GM23338 (cell line): ENCODE measurements at regions not wholly inside any gene's neighbourhood (a gene's known extent, or its start where the extent isn't known, plus 50 kb on each side); places are given as distances from the start of the nearest gene placed in this dataset.

Source experiments
- ATAC-seq: fragments of 200-7000 bp; cut with Tn5 transposase; 3 replicates; pipeline ENCODE4 v1.9.1; 2020
- DNase-seq: peaks from one replicate; pipeline ENCODE4 v3.0.0-alpha.2; 2015; ENCODE audit warnings: low spot score
- H2AFZ ChIP-seq: fragments of 200-600 bp; sonication (generic); 2 replicates; pipeline ENCODE4 v1.8.0; 2016; ENCODE audit warnings: antibody characterized with exemption, mild to moderate bottlenecking, moderate library complexity
- H3F3A ChIP-seq: fragments of 200-600 bp; sonication (generic); replicated peaks from 2 replicates; pipeline ENCODE4 v1.8.0; 2017; ENCODE audit warnings: antibody characterized with exemption, mixed run types, low read depth
- H3K27ac ChIP-seq: fragments of 200-600 bp; sonication (generic); 2 replicates; pipeline ENCODE4 v1.6.1; 2016; ENCODE audit warnings: low read depth
- H3K27me3 ChIP-seq: fragments of 200-600 bp; sonication (generic); 2 replicates; pipeline ENCODE4 v1.8.0; 2016; ENCODE audit warnings: mild to moderate bottlenecking, mixed run types, moderate library complexity; ENCODE audit not compliant: insufficient read depth
- H3K36me3 ChIP-seq: fragments of 200-600 bp; sonication (generic); 2 replicates; pipeline ENCODE4 v1.8.0; 2016; ENCODE audit warnings: mild to moderate bottlenecking; ENCODE audit not compliant: insufficient read depth
- H3K4me1 ChIP-seq: fragments of 200-600 bp; sonication (generic); 2 replicates; pipeline ENCODE4 v1.8.0; 2016; ENCODE audit warnings: mild to moderate bottlenecking, moderate library complexity; ENCODE audit not compliant: insufficient read depth
- H3K4me2 ChIP-seq: fragments of 200-600 bp; sonication (generic); 2 replicates; pipeline ENCODE4 v1.7.1; 2017; ENCODE audit warnings: mixed run types
- H3K4me3 ChIP-seq: fragments of 200-600 bp; sonication (generic); 2 replicates; pipeline ENCODE4 v1.6.1; 2016; ENCODE audit warnings: mixed run types
- H3K79me2 ChIP-seq: fragments of 200-600 bp; sonication (generic); replicated peaks from 2 replicates; pipeline ENCODE4 v1.8.0; 2017; ENCODE audit warnings: mild to moderate bottlenecking; ENCODE audit not compliant: insufficient read depth
- H3K9me2 ChIP-seq: fragments of 200-600 bp; sonication (generic); 2 replicates; pipeline ENCODE4 v1.8.0; 2017; ENCODE audit not compliant: insufficient read depth
- H4K20me1 ChIP-seq: fragments of 200-600 bp; sonication (generic); replicated peaks from 2 replicates; pipeline ENCODE4 v1.8.0; 2017; ENCODE audit warnings: mild to moderate bottlenecking; ENCODE audit not compliant: insufficient read depth
- H3K27ac Mint-ChIP-seq: 2 replicates; pipeline ENCODE4 v1.8.0; 2020; ENCODE audit warnings: inconsistent platforms, mild to moderate bottlenecking, moderate library complexity, mixed read lengths
- H3K27me3 Mint-ChIP-seq: 3 replicates; pipeline ENCODE4 v1.8.0; 2022; ENCODE audit warnings: low read depth, mild to moderate bottlenecking, moderate library complexity, mixed read lengths, inconsistent platforms; ENCODE audit not compliant: insufficient read depth, poor library complexity
- H3K36me3 Mint-ChIP-seq: 3 replicates; pipeline ENCODE4 v1.8.0; 2021; ENCODE audit warnings: low read depth, mild to moderate bottlenecking, inconsistent platforms, moderate library complexity, mixed read lengths
- H3K4me1 Mint-ChIP-seq: 3 replicates; pipeline ENCODE4 v1.8.0; 2020; ENCODE audit warnings: mild to moderate bottlenecking, inconsistent platforms, mixed read lengths
- H3K4me3 Mint-ChIP-seq: 3 replicates; pipeline ENCODE4 v1.8.0; 2021; ENCODE audit warnings: moderate library complexity, mild to moderate bottlenecking, inconsistent platforms, mixed read lengths
- H3K9me3 Mint-ChIP-seq: 3 replicates; pipeline ENCODE4 v1.8.0; 2020; ENCODE audit warnings: moderate library complexity, mild to moderate bottlenecking, inconsistent platforms, mixed read lengths
- CTCF ChIP-seq, 2 experiments: fragments of 200-600 bp in 1 of 2; sonication (generic) in 1 of 2; conservative IDR thresholded peaks; 2 replicates each; pipeline versions ENCODE4 v1.5.1 to v1.6.1; 2016 to 2017; ENCODE audit warnings: antibody characterized with exemption in 2 of 2, low read depth in 2 of 2, mild to moderate bottlenecking in 2 of 2, moderate library complexity in 1 of 2
- REST ChIP-seq: IDR thresholded peaks from one replicate; pipeline ENCODE4 v1.6.1; 2018; ENCODE audit warnings: antibody characterized with exemption; ENCODE audit not compliant: unreplicated experiment
- ZNF114 ChIP-seq: fragments of 250-450 bp; sonication (Bioruptor Pico); IDR thresholded peaks from 2 replicates; pipeline ENCODE4 v1.5.0; 2020; ENCODE audit warnings: mild to moderate bottlenecking, moderate library complexity
- ZNF331 ChIP-seq: fragments of 250-450 bp; sonication (Bioruptor Pico); IDR thresholded peaks from 2 replicates; pipeline ENCODE4 v1.5.0; 2020; ENCODE audit warnings: low read depth, mild to moderate bottlenecking, moderate library complexity

GRCh38 chrX:131752493-131753198, 208.8 kb downstream of the OR13H1 start (continued):
- TF ChIP-seq REST (no peak), ZNF331 (no peak)

- peaks cover 4% of the 10 kb centered on the region; the same call in 1 of the 3 replicates for H3K4me1 Mint-ChIP-seq
- Histone ChIP-seq H3K4me2 (no peak overlapping the region), H3K4me3 (no peak overlapping the region), H3K79me2 (no peaks in the 10 kb centered on the region), H3K4me1 (no peaks in the 10 kb centered on the region), H3F3A (no peaks in the 10 kb centered on the region), H3K9me2 (no peaks in the 10 kb centered on the region), H3K36me3 (peaks cover 19% of the 10 kb centered on the region; the same call in 1 of the 2 replicates), H2AFZ (no peak overlapping the region), H4K20me1 (no peaks in the 10 kb centered on the region), H3K27me3 (no peaks in the 10 kb centered on the region), H3K27ac (no peak overlapping the region)
- no peak for TF ChIP-seq ZNF114 (CRISPR knock-in tag)
- 0 out of 4 replicates have a peak, but pooled peaks of 1 of the 2 experiments have one; percentile 6 for TF ChIP-seq CTCF (conservative IDR thresholded peaks at IDR 0.05; ENCODE audit: low read depth in 2 of 2)
- H3K27ac Mint-ChIP-seq: no peak overlapping the region
- peak; percentile 8 for DNase-seq
- H3K4me3 Mint-ChIP-seq: no peak overlapping the region
- peaks cover 82% of the 10 kb centered on the region for H3K36me3 Mint-ChIP-seq
- no peak for ATAC-seq
- peaks cover 7% of the 10 kb centered on the region; the same call in 2 of the 3 replicates for H3K9me3 Mint-ChIP-seq
- peaks cover 3% of the 10 kb centered on the region for H3K27me3 Mint-ChIP-seq
Observed at GRCh38 chrX:131762802-131763234, 218.9 kb downstream of the OR13H1 start.

GRCh38 chrX:131763674-131764073, 219.8 kb downstream of the OR13H1 start:
- H3K4me2 ChIP-seq: no peak overlapping the region
- H3K36me3 ChIP-seq: peaks cover 16% of the 10 kb centered on the region; the same call in 1 of the 2 replicates
- no peaks in the 10 kb centered on the region for H3K79me2 ChIP-seq
- Mint-ChIP-seq H3K27ac (no peak overlapping the region), H3K9me3 (peaks cover 7% of the 10 kb centered on the region; the same call in 2 of the 3 replicates), H3K4me1 (peaks cover 4% of the 10 kb centered on the region; the same call in 1 of the 3 replicates), H3K36me3 (peaks cover 85% of the 10 kb centered on the region), H3K4me3 (no peak overlapping the region), H3K27me3 (peaks cover 3% of the 10 kb centered on the region)
- no peak overlapping the region for H3K27ac ChIP-seq
- ATAC-seq (no peak), DNase-seq (no peak)
- H3K9me2 ChIP-seq: no peaks in the 10 kb centered on the region
- no peaks in the 10 kb centered on the region for H4K20me1 ChIP-seq
- H2AFZ ChIP-seq: no peak overlapping the region
- H3F3A ChIP-seq: no peaks in the 10 kb centered on the region
- H3K4me3 ChIP-seq: no peak overlapping the region
- TF ChIP-seq CTCF (conservative IDR thresholded peaks at IDR 0.05; ENCODE audit: low read depth in 2 of 2) (0 out of 4 replicates have a peak, but pooled peaks of 1 of the 2 experiments have one; percentile 2), ZNF114 (CRISPR knock-in tag) (no peak)
- no peaks in the 10 kb centered on the region for H3K27me3 ChIP-seq
- no peaks in the 10 kb centered on the region for H3K4me1 ChIP-seq
